WERI-Rb-1 (cell line): ENCODE measurements at regions not wholly inside any gene's neighbourhood (a gene's known extent, or its start where the extent isn't known, plus 50 kb on each side); places are given as distances from the start of the nearest gene placed in this dataset.

Source experiments
- DNase-seq: peaks from one replicate; pipeline ENCODE4 v3.0.0-alpha.2; 2020
- H3K27ac ChIP-seq: fragments of 250-450 bp; sonication (Bioruptor Pico); 2 replicates; pipeline ENCODE4 v1.5.1; 2020; ENCODE audit warnings: mild to moderate bottlenecking, moderate library complexity
- H3K27me3 ChIP-seq: fragments of 250-450 bp; sonication (Bioruptor Pico); 2 replicates; pipeline ENCODE4 v1.5.1; 2021; ENCODE audit warnings: mild to moderate bottlenecking, low read depth, moderate library complexity; ENCODE audit not compliant: insufficient read depth, severe bottlenecking
- H3K36me3 ChIP-seq: fragments of 250-450 bp; sonication (Bioruptor Pico); 2 replicates; pipeline ENCODE4 v1.5.1; 2020; ENCODE audit warnings: mild to moderate bottlenecking, moderate library complexity
- H3K4me3 ChIP-seq: 2 replicates; pipeline ENCODE4 v1.5.1; 2011; ENCODE audit warnings: low read depth, mild to moderate bottlenecking, control low read depth, low read length
- H3K9me3 ChIP-seq: fragments of 250-450 bp; sonication (Bioruptor Pico); 2 replicates; pipeline ENCODE4 v1.5.1; 2021; ENCODE audit warnings: mild to moderate bottlenecking, moderate library complexity; ENCODE audit not compliant: severe bottlenecking
- TF ChIP-seq, protein P1 (sequence below): IDR thresholded peaks from 2 replicates; pipeline ENCODE4 v1.5.1; 2011; ENCODE audit warnings: low read depth, mild to moderate bottlenecking, control low read depth, inconsistent platforms, low read length

DNA sequence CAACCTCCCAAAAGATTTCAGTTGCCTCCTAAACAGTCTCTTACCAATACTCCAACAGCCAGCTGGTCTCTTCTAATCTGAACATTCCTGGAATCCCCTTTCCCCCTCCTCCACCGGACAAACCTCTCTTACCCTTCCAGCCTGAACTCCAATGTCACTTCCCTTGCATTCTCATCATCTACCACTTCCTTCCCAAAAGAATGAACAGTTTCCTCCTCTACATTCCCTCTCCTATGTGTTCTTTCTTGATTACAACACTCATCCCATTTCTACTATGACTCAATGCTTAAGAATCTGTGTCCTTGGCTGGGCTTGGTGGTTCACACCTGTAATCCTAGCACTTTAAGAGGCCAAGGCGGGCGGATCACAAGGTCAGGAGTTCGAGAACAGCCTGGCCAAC is 417.1 kb downstream of the SETD4 start:
- Histone ChIP-seq H3K27me3 (peaks cover 78% of the 10 kb centered on the region), H3K4me3 (no peak overlapping the region), H3K36me3 (no peaks in the 10 kb centered on the region), H3K27ac (no peak overlapping the region), H3K9me3 (no peaks in the 10 kb centered on the region)
- TF ChIP-seq, protein P1, sequence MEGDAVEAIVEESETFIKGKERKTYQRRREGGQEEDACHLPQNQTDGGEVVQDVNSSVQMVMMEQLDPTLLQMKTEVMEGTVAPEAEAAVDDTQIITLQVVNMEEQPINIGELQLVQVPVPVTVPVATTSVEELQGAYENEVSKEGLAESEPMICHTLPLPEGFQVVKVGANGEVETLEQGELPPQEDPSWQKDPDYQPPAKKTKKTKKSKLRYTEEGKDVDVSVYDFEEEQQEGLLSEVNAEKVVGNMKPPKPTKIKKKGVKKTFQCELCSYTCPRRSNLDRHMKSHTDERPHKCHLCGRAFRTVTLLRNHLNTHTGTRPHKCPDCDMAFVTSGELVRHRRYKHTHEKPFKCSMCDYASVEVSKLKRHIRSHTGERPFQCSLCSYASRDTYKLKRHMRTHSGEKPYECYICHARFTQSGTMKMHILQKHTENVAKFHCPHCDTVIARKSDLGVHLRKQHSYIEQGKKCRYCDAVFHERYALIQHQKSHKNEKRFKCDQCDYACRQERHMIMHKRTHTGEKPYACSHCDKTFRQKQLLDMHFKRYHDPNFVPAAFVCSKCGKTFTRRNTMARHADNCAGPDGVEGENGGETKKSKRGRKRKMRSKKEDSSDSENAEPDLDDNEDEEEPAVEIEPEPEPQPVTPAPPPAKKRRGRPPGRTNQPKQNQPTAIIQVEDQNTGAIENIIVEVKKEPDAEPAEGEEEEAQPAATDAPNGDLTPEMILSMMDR: no peak
- DNase-seq: no peak

DNA sequence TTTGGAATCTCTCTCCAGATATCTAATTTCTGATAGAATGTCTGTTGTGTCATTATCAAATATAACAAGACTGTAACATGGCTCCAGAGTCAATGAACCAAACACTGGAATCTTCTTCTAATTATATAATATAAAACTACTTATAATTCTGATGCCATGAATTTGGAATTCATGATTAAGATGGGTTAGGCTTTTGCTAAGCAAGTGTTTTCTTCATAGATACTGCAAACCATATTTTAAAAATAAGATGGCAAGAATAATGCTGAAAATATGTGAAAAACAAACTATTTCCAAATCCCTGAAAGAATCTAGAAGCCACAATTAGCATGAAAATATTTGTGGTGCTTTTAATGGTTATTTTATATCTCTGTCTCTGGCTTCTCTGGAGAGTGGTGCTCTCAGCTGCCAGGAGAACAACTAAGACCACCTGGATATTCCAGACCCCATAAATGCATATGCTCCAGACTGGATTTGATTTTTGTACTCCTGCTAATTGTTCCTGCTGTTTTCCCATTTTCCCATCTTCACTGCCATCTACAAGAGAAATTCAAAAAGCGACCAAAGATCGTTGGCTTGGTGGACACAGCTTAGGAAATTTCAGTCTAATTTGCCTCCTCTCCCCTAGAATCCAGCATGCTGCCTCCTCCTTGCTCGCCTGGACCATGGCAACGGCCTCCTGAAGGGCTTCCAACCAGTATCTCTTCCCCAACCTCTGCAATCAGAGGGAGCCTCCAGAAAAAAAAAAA is 418.9 kb downstream of the SETD4 start:
- no peaks in the 10 kb centered on the region for H3K9me3 ChIP-seq
- no peak overlapping the region for H3K27ac ChIP-seq
- no peak for DNase-seq
- H3K4me3 ChIP-seq: no peak overlapping the region
- TF ChIP-seq, protein P1: no peak
- H3K36me3 ChIP-seq: no peaks in the 10 kb centered on the region
- H3K27me3 ChIP-seq: peaks cover 81% of the 10 kb centered on the region

DNA sequence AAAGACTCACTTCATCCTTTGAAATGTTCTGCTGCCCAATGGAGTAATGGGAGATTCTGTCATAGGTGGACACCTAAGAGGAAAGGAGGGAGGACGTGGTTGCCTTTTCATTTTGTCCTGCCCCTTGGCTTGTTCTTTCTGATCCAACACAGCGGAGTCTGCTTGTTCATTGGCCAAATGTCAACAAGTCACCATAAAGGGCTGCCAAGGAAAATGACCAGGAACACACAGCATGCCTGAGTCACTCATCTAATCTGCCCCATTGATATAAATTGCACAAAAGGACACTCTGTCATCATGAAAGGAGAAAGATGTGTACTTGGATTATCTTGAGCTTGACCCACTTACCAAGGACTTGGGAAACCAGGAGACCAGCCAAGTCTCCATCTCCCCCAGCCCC is 422.9 kb downstream of the SETD4 start:
- DNase-seq: no peak
- Histone ChIP-seq H3K36me3 (no peaks in the 10 kb centered on the region), H3K4me3 (no peak overlapping the region), H3K27ac (no peak overlapping the region), H3K27me3 (peaks cover 83% of the 10 kb centered on the region), H3K9me3 (no peaks in the 10 kb centered on the region)
- TF ChIP-seq, protein P1: no peak

DNA sequence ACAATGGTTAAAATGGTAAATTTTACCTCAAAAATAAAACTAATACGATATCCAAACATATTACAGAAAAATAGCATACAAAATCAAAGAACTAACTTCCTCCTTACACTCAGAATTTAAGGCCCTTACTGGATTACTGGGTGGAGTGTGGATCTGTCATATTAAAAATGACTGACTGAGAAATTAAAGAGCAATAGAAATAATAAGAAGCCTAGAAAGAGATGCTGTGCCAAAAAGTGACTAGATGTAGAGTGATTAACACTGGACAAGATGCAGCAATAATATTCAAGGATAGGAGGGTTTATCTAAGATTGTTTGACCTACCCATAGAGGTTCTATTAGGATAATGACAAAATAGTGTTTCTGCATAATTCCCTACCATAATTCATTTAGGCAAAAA is 424.3 kb downstream of the SETD4 start:
- Histone ChIP-seq H3K27ac (no peak overlapping the region), H3K27me3 (peaks cover 76% of the 10 kb centered on the region), H3K36me3 (no peaks in the 10 kb centered on the region), H3K4me3 (no peak overlapping the region), H3K9me3 (no peaks in the 10 kb centered on the region)
- TF ChIP-seq, protein P1: no peak
- DNase-seq: no peak

DNA sequence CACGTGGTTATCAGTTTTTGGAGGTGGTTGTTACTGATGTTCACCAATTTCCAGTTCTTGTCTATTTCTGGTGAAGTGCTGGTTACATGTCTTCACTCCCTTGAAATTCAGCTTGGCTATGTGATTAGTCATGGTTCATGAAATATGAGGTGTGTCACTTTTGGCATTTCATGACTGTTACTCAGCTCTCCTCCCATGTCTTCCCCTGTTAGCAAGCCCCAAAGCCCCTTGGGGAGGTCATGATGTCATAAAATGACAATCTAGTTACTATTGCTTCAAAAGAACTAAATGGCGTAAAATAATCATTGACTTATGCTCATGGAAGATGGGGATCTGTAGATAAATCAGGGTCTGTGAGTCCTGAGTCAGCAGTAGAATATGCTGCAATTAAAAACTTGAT is 425.1 kb downstream of the SETD4 start:
- DNase-seq: no peak
- Histone ChIP-seq H3K9me3 (no peaks in the 10 kb centered on the region), H3K4me3 (no peak overlapping the region), H3K27me3 (peaks cover 72% of the 10 kb centered on the region), H3K27ac (no peak overlapping the region), H3K36me3 (no peaks in the 10 kb centered on the region)
- TF ChIP-seq, protein P1: no peak

DNA sequence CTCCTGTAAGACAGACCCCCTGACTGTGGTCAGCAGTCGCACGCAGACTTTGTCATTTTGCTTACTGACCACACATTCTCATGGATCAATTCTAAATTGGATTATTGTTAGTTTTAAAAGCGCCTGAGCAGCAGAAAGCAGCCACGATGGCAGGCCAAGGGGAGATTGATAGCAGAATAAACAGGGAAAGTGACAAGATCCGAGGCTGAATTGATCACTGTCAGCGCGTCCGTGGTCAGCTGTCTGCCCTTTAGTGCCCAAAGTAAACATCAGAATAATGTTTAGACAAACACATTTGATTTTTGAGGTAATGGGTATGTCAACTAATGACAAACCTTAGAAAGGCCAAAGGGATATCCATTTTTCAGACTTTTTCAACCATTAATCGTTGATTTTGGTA is 426.8 kb downstream of the SETD4 start:
- TF ChIP-seq, protein P1: no peak
- Histone ChIP-seq H3K36me3 (no peaks in the 10 kb centered on the region), H3K4me3 (no peak overlapping the region), H3K27ac (no peak overlapping the region), H3K9me3 (no peaks in the 10 kb centered on the region), H3K27me3 (peaks cover 81% of the 10 kb centered on the region)
- DNase-seq: no peak
